HUES64 (cell line): ENCODE measurements at regions not wholly inside any gene's neighbourhood (a gene's known extent, or its start where the extent isn't known, plus 50 kb on each side); places are given as distances from the start of the nearest gene placed in this dataset.
"Not testable (repeated sequence)": the region's sequence is repeated elsewhere in the genome, so short reads cannot be mapped to it uniquely, and the experiment has no call there.

ENCODE experiments used
- H3K27ac ChIP-seq: 2 replicates; pipeline ENCODE4 v1.7.0; 2013; ENCODE audit warnings: low read depth, low read length, inconsistent platforms
- H3K27me3 ChIP-seq: 2 replicates; pipeline ENCODE4 v1.6.1; 2013; ENCODE audit warnings: mild to moderate bottlenecking, low read length; ENCODE audit not compliant: insufficient read depth
- H3K36me3 ChIP-seq: 2 replicates; pipeline ENCODE4 v1.6.1; 2013; ENCODE audit warnings: mild to moderate bottlenecking, low read length; ENCODE audit not compliant: insufficient read depth
- H3K4me1 ChIP-seq: 2 replicates; pipeline ENCODE4 v1.6.1; 2013; ENCODE audit warnings: mild to moderate bottlenecking, low read length, moderate library complexity; ENCODE audit not compliant: insufficient read depth
- H3K4me3 ChIP-seq: 2 replicates; pipeline ENCODE4 v1.5.1; 2013; ENCODE audit warnings: mild to moderate bottlenecking, low read length, moderate library complexity
- H3K9ac ChIP-seq: 2 replicates; pipeline ENCODE4 v1.6.1; 2013; ENCODE audit warnings: mild to moderate bottlenecking, low read depth, low read length
- H3K9me3 ChIP-seq: 2 replicates; pipeline ENCODE4 v1.6.1; 2013; ENCODE audit warnings: low read depth, low read length; ENCODE audit not compliant: insufficient read depth
- WGBS: fragments of 150-250, 120-280 bp; methylation state at CpG from one replicate; pipeline ENCODE4 v1.1.7; 2013; ENCODE audit warnings: missing lambda C conversion rate; 5-methylcytosine and 5-hydroxymethylcytosine counted together

GRCh38 chr10:42990721-42991441 lies 86.0 kb upstream of the RET start:
- no peaks in the 10 kb centered on the region for H3K36me3 ChIP-seq
- no peaks in the 10 kb centered on the region for H3K4me1 ChIP-seq
- no peak overlapping the region for H3K9ac ChIP-seq
- no peaks in the 10 kb centered on the region for H3K9me3 ChIP-seq
- no peaks in the 10 kb centered on the region for H3K27me3 ChIP-seq
- H3K4me3 ChIP-seq, result no peak overlapping the region
- WGBS, result 94% methylated on average over 18 of the region's 18 CpGs
- no peak overlapping the region for H3K27ac ChIP-seq

GRCh38 chr10:42991442-42992098 lies 85.3 kb upstream of the RET start:
- Histone ChIP-seq H3K27ac (no peak overlapping the region), H3K27me3 (no peaks in the 10 kb centered on the region), H3K9me3 (no peaks in the 10 kb centered on the region), H3K4me1 (no peaks in the 10 kb centered on the region), H3K9ac (no peak overlapping the region), H3K4me3 (no peak overlapping the region), H3K36me3 (no peaks in the 10 kb centered on the region)
- WGBS, result 94% methylated on average over 10 of the region's 10 CpGs

GRCh38 chr10:42992156-42992956 lies 84.5 kb upstream of the RET start:
- Histone ChIP-seq H3K36me3 (no peaks in the 10 kb centered on the region), H3K27ac (no peak overlapping the region), H3K4me3 (no peak overlapping the region), H3K9ac (no peak overlapping the region), H3K27me3 (no peaks in the 10 kb centered on the region), H3K4me1 (no peaks in the 10 kb centered on the region), H3K9me3 (no peaks in the 10 kb centered on the region)
- WGBS, result 94% methylated on average over 12 of the region's 12 CpGs

GRCh38 chr10:42992957-42993390 lies 83.9 kb upstream of the RET start:
- Histone ChIP-seq H3K9me3 (no peaks in the 10 kb centered on the region), H3K27ac (no peak overlapping the region), H3K4me3 (no peak overlapping the region), H3K36me3 (no peaks in the 10 kb centered on the region), H3K4me1 (no peaks in the 10 kb centered on the region), H3K9ac (no peak overlapping the region), H3K27me3 (no peaks in the 10 kb centered on the region)
- 96% methylated on average over 13 of the region's 13 CpGs for WGBS

- 100% methylated on average over 1 of the region's 2 CpGs for WGBS
- H3K4me3 ChIP-seq, result not testable (repeated sequence)
These were observed 82.0 kb upstream of the RET start for GRCh38 chr10:42994909-42995308.

GRCh38 chr10:42995537-42995936 lies 81.3 kb upstream of the RET start:
- H3K9me3 ChIP-seq, result no peaks in the 10 kb centered on the region
- WGBS, result 89% methylated on average over 1 of the region's 2 CpGs

More at GRCh38 chr10:42994909-42995308, 82.0 kb upstream of the RET start:
- H3K9me3 ChIP-seq, H3K9ac ChIP-seq, H3K4me1 ChIP-seq, H3K27me3 ChIP-seq, H3K36me3 ChIP-seq, H3K27ac ChIP-seq: not testable (repeated sequence)

GRCh38 chr10:42996588-42996987 lies 80.3 kb upstream of the RET start:
- Histone ChIP-seq H3K4me1 (no peaks in the 10 kb centered on the region), H3K4me3 (no peak overlapping the region), H3K9ac (no peak overlapping the region), H3K36me3 (no peaks in the 10 kb centered on the region), H3K27ac (no peak overlapping the region), H3K27me3 (no peaks in the 10 kb centered on the region), H3K9me3 (no peaks in the 10 kb centered on the region)
- 81% methylated on average over 5 of the region's 5 CpGs for WGBS

More at GRCh38 chr10:42995537-42995936, 81.3 kb upstream of the RET start:
- no peak overlapping the region for H3K4me3 ChIP-seq
- H3K36me3 ChIP-seq, result no peaks in the 10 kb centered on the region
- H3K4me1 ChIP-seq, result no peaks in the 10 kb centered on the region
- H3K27me3 ChIP-seq, result no peaks in the 10 kb centered on the region
- no peak overlapping the region for H3K27ac ChIP-seq
- H3K9ac ChIP-seq, result no peak overlapping the region

GRCh38 chr10:42997151-42997848 lies 79.6 kb upstream of the RET start:
- no peaks in the 10 kb centered on the region for H3K36me3 ChIP-seq
- H3K4me3 ChIP-seq, result no peak overlapping the region
- H3K27ac ChIP-seq, result no peak overlapping the region
- no peaks in the 10 kb centered on the region for H3K4me1 ChIP-seq
- H3K9me3 ChIP-seq, result no peaks in the 10 kb centered on the region
- no peaks in the 10 kb centered on the region for H3K27me3 ChIP-seq
- H3K9ac ChIP-seq, result no peak overlapping the region
- WGBS, result 95% methylated on average over 6 of the region's 6 CpGs

- H3K9ac ChIP-seq, result no peak overlapping the region
- no peaks in the 10 kb centered on the region for H3K9me3 ChIP-seq
- no peaks in the 10 kb centered on the region for H3K27me3 ChIP-seq
- H3K4me3 ChIP-seq, result no peak overlapping the region
- H3K4me1 ChIP-seq, result no peaks in the 10 kb centered on the region
- no peak overlapping the region for H3K27ac ChIP-seq
- WGBS, result 85% methylated on average over 4 of the region's 4 CpGs
- H3K36me3 ChIP-seq, result no peaks in the 10 kb centered on the region
These were observed 79.1 kb upstream of the RET start for GRCh38 chr10:42997849-42998165.

GRCh38 chr10:42998481-42999384 lies 78.1 kb upstream of the RET start:
- no peaks in the 10 kb centered on the region for H3K36me3 ChIP-seq
- no peaks in the 10 kb centered on the region for H3K9me3 ChIP-seq
- no peak overlapping the region for H3K4me3 ChIP-seq
- H3K9ac ChIP-seq, result no peak overlapping the region
- WGBS, result 93% methylated on average over 12 of the region's 12 CpGs
- H3K27ac ChIP-seq, result no peak overlapping the region
- H3K27me3 ChIP-seq, result no peaks in the 10 kb centered on the region
- H3K4me1 ChIP-seq, result no peaks in the 10 kb centered on the region
